Sigmoid colon (tissue), 6 donors: ENCODE measurements at regions not wholly inside any gene's neighbourhood (a gene's known extent, or its start where the extent isn't known, plus 50 kb on each side); places are given as distances from the start of the nearest gene placed in this dataset.

Experiments
- DNase-seq: peaks from one replicate; pipeline ENCODE4 v3.0.0-alpha.2; 2019
- H3K27ac ChIP-seq, 4 donors: fragments of 200-600 bp; sonication (generic); one replicate each; pipeline ENCODE4 v1.5.1; 2016 to 2019; ENCODE audit warnings: mild to moderate bottlenecking in 1 of 4
- H3K27me3 ChIP-seq, 3 donors: fragments of 200-600 bp; sonication (generic); one replicate each; pipeline ENCODE4 v1.5.1; 2019; ENCODE audit warnings: mild to moderate bottlenecking in 1 of 3
- H3K36me3 ChIP-seq, 4 donors: fragments of 200-600 bp; sonication (generic); one replicate each; pipeline ENCODE4 v1.5.1; 2016 to 2019
- H3K4me1 ChIP-seq, 4 donors: fragments of 200-600 bp; sonication (generic); one replicate each; pipeline ENCODE4 v1.5.1; 2017 to 2019
- H3K4me3 ChIP-seq, 4 donors: fragments of 200-600 bp; sonication (generic); one replicate each; pipeline ENCODE4 v1.5.1; 2017 to 2019; ENCODE audit warnings: mild to moderate bottlenecking in 2 of 4, moderate library complexity in 1 of 4
- H3K9me3 ChIP-seq, 4 donors: fragments of 200-600 bp in 3 of 4; sonication (generic) in 3 of 4; one replicate each; pipeline versions ENCODE4 v1.5.1 to v1.6.1; 2013 to 2019
- EP300 ChIP-seq, 4 donors: sonication (generic); formaldehyde crosslinking; IDR thresholded peaks; one replicate each; pipeline ENCODE4 v1.6.1; 2017; ENCODE audit warnings: antibody characterized with exemption in 4 of 4
- POLR2A ChIP-seq, 2 donors: fragments of 450-650 bp; IDR thresholded peaks; one replicate each; pipeline ENCODE4 v1.6.1; 2016; ENCODE audit warnings: antibody characterized with exemption in 2 of 2, mild to moderate bottlenecking in 2 of 2, moderate library complexity in 2 of 2
- POLR2AphosphoS5 ChIP-seq, 4 donors: sonication (generic); formaldehyde crosslinking; IDR thresholded peaks; one replicate each; pipeline ENCODE4 v1.6.1; 2017; ENCODE audit warnings: antibody characterized with exemption in 4 of 4
- WGBS, 2 donors: extraction: QIAGEN DNeasy Blood & Tissue Kit; methylation state at CpG; one replicate each; pipeline ENCODE4 v1.1.7; 2013; 5-methylcytosine and 5-hydroxymethylcytosine counted together
- intact Hi-C: fragments of 100-400 bp; cut with DNase I; formaldehyde crosslinking; loops from one replicate; pipeline ENCODE4 v1.15.1; 2023
- TF ChIP-seq, protein P1 (sequence below), 4 experiments: fragments of 450-650 bp in 3 of 4; fragments of 200-600 bp in 1 of 4; IDR thresholded peaks; one replicate each; pipeline ENCODE4 v1.5.1; 2016 to 2019; ENCODE audit warnings: antibody characterized with exemption in 4 of 4, mild to moderate bottlenecking in 3 of 4, moderate library complexity in 2 of 4
- donor health status: healthy with polysubstance abuse.
- donor health status: healthy.

DNA sequence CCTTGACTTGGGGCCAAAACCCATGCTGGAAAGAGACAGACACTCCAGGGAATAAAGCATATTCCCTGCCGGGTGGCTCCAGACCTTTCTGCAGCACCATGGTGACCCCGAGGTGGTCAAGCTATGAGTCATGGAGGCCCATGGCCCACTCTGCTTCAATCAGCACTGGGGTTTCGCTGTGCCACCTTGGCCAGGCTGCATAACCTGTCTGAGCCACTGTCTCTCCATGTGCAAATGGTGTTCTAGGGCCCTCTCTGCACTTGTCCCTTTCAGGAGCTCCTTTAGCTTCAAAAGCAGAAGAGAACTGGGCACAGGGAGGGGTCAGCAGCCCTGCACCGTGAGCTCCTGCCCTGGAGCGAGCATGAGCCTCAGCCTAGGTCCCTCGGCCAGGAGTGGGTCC, 410.1 kb downstream of the SHANK2 start:
- 87 to 92% methylated on average over 6 of the region's 6 CpGs for WGBS, 2 donors
- Histone ChIP-seq H3K27me3 (no peaks in the 10 kb centered on the region), H3K36me3 (no peaks in the 10 kb centered on the region), H3K4me3 (no peak overlapping the region), H3K27ac (no peak overlapping the region), H3K4me1 (no peaks in the 10 kb centered on the region), H3K9me3 (peaks cover 0 to 9% (median 0%) of the 10 kb centered on the region in 4 donors)
- no peak for DNase-seq
- intact Hi-C loops = no loop called here
- TF ChIP-seq EP300 (IDR thresholded peaks at IDR 0.05) (no peak), POLR2A (IDR thresholded peaks at IDR 0.05) (no peak), POLR2AphosphoS5 (IDR thresholded peaks at IDR 0.05) (no peak)
- TF ChIP-seq, protein P1, sequence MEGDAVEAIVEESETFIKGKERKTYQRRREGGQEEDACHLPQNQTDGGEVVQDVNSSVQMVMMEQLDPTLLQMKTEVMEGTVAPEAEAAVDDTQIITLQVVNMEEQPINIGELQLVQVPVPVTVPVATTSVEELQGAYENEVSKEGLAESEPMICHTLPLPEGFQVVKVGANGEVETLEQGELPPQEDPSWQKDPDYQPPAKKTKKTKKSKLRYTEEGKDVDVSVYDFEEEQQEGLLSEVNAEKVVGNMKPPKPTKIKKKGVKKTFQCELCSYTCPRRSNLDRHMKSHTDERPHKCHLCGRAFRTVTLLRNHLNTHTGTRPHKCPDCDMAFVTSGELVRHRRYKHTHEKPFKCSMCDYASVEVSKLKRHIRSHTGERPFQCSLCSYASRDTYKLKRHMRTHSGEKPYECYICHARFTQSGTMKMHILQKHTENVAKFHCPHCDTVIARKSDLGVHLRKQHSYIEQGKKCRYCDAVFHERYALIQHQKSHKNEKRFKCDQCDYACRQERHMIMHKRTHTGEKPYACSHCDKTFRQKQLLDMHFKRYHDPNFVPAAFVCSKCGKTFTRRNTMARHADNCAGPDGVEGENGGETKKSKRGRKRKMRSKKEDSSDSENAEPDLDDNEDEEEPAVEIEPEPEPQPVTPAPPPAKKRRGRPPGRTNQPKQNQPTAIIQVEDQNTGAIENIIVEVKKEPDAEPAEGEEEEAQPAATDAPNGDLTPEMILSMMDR (IDR thresholded peaks at IDR 0.05) = no peak

DNA sequence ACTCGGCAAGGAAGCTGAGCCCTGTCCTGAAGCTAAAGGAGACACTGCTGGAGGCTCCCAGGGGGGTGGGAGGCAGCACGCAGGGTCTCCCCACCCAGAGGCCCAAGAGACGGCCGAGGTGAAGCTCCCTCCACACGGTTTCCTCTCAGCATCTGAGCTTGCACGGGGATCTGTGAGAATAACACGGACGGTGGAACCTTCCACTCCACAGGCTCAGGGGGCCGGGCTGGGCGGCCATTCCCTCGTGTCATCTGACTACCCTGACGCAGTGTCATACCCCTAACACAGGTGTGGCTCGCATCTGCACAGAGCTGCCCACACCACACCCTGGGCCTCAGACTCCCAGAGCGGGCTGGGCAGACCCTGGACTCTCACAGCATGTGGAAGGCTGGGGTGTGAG, 409.7 kb downstream of the SHANK2 start:
- no peak overlapping the region for H3K27ac ChIP-seq
- DNase-seq = no peak
- no peak overlapping the region for H3K4me3 ChIP-seq
- no peak for TF ChIP-seq POLR2AphosphoS5 (IDR thresholded peaks at IDR 0.05)
- TF ChIP-seq EP300 (IDR thresholded peaks at IDR 0.05) = no peak
- TF ChIP-seq, protein P1 (IDR thresholded peaks at IDR 0.05) = no peak
- no peak for TF ChIP-seq POLR2A (IDR thresholded peaks at IDR 0.05)
- no peaks in the 10 kb centered on the region for H3K27me3 ChIP-seq
- intact Hi-C loops = no loop called here
- WGBS, 2 donors = 91 to 94% methylated on average over 14 of the region's 14 CpGs
- H3K4me1 ChIP-seq = no peaks in the 10 kb centered on the region
- no peaks in the 10 kb centered on the region for H3K36me3 ChIP-seq
- H3K9me3 ChIP-seq = peaks cover 0 to 9% (median 0%) of the 10 kb centered on the region in 4 donors

DNA sequence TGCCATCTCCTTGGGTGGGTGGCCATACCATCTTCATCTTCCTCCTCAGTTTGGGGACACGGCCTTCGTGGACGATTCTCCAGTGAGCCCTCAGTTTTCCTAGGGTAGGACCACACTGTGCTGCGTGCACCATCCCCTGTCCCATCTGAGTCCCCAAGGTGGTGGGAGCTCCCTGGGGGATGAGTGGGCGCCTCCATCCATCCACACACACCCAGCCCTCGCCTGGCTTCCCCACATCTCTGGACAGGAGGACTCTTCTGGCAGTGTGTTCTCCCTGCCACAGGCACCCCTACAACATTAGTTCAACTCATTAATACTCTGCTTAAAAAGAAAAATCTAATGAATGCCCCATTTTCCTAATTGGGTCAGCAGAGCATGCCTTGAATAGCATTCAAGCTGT, 408.5 kb downstream of the SHANK2 start:
- Histone ChIP-seq H3K36me3 (no peaks in the 10 kb centered on the region), H3K4me1 (no peaks in the 10 kb centered on the region), H3K4me3 (no peak overlapping the region), H3K27me3 (no peaks in the 10 kb centered on the region), H3K27ac (no peak overlapping the region), H3K9me3 (no peaks in the 10 kb centered on the region)
- TF ChIP-seq, protein P1 (IDR thresholded peaks at IDR 0.05) = no peak
- TF ChIP-seq POLR2AphosphoS5 (IDR thresholded peaks at IDR 0.05) (no peak), EP300 (IDR thresholded peaks at IDR 0.05) (no peak), POLR2A (IDR thresholded peaks at IDR 0.05) (no peak)
- DNase-seq = no peak
- intact Hi-C loops = no loop called here
- WGBS, 2 donors = 91 to 95% methylated on average over 6 of the region's 6 CpGs

DNA sequence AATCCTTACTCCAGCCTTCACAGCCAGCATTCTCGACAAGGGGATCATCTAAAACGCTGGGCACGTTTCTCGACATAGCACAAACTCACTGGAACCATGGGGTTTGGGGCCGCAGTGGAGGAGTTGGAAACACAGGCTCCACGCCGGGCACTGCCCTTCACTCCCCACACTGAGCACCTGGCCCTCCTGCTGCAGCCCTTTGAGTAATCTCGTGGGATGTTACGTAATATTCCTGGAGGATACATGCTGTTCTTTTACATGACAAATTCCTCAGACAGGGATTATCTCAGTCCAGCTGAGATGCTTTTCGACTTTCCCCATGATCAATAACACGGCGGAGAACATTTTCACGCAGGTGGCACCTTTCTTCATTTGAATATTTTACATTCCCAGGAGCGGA, 408.0 kb downstream of the SHANK2 start:
- TF ChIP-seq POLR2A (IDR thresholded peaks at IDR 0.05) (no peak), POLR2AphosphoS5 (IDR thresholded peaks at IDR 0.05) (no peak), EP300 (IDR thresholded peaks at IDR 0.05) (no peak)
- TF ChIP-seq, protein P1 (IDR thresholded peaks at IDR 0.05) = no peak
- H3K4me1 ChIP-seq = no peaks in the 10 kb centered on the region
- intact Hi-C loops = no loop called here
- no peak overlapping the region for H3K4me3 ChIP-seq
- H3K27me3 ChIP-seq = no peaks in the 10 kb centered on the region
- no peaks in the 10 kb centered on the region for H3K9me3 ChIP-seq
- no peaks in the 10 kb centered on the region for H3K36me3 ChIP-seq
- 92% methylated on average over 14 of the region's 14 CpGs for WGBS, 2 donors
- DNase-seq = no peak
- H3K27ac ChIP-seq = no peak overlapping the region

DNA sequence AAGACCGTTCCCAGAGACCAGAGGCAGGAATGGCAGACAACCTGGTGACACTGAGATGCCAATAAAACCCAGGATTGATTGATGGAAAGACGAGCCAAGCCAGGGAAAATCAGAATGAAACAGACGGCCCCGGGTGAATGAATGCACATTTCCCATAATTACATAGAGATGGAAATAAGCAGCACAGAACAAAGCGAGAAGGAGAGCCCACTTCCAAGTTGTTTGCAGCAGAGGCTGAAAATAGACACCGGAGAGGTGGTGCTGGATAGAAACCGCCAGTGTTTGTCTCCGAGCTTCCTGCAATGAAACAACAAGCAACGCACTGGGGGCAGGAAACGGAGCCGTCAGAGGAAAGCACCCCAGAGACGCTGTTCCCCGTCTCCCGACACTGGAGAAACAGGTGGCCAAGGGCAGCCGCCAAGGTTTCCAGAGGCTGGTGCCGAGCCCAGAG, 406.8 kb downstream of the SHANK2 start:
- Histone ChIP-seq H3K36me3 (no peaks in the 10 kb centered on the region), H3K9me3 (no peaks in the 10 kb centered on the region), H3K4me3 (no peak overlapping the region), H3K4me1 (no peaks in the 10 kb centered on the region), H3K27me3 (no peaks in the 10 kb centered on the region), H3K27ac (no peak overlapping the region)
- no peak for TF ChIP-seq POLR2AphosphoS5 (IDR thresholded peaks at IDR 0.05)
- no peak for TF ChIP-seq POLR2A (IDR thresholded peaks at IDR 0.05)
- TF ChIP-seq, protein P1 (IDR thresholded peaks at IDR 0.05) = no peak
- no peak for TF ChIP-seq EP300 (IDR thresholded peaks at IDR 0.05)
- WGBS, 2 donors = 56 to 86% methylated on average over 16 of the region's 16 CpGs
- DNase-seq = no peak
- intact Hi-C loops = no loop called here
